Renal cortical epithelial cell (primary cell): ENCODE measurements at regions not wholly inside any gene's neighbourhood (a gene's known extent, or its start where the extent isn't known, plus 50 kb on each side); places are given as distances from the start of the nearest gene placed in this dataset.
"Not testable (repeated sequence)": the region's sequence is repeated elsewhere in the genome, so short reads cannot be mapped to it uniquely, and the experiment has no call there.

ENCODE experiments used
- DNase-seq: peaks from one replicate; pipeline ENCODE4 v3.0.0-alpha.2; 2011; ENCODE audit warnings: low read depth

DNA sequence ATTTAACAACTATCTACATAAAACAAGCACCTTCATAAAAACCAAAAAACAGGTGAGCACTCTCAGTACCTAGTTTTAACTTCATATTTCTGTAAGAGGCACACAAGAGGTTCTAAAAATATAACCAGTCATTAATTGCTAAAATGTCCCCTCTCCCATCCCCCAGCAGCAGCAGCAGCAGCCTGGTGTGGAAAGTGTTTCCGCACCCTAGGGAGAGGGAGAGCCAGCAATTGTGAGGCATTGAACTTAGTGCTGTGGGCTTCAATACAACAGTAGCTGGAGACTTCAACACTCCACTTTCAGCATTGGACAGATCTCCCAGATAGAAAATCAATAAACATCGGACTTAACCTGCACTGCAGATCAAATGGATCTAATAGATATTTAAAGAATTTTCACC is 1158.5 kb downstream of the JRKL start:
- DNase-seq = no peak

DNA sequence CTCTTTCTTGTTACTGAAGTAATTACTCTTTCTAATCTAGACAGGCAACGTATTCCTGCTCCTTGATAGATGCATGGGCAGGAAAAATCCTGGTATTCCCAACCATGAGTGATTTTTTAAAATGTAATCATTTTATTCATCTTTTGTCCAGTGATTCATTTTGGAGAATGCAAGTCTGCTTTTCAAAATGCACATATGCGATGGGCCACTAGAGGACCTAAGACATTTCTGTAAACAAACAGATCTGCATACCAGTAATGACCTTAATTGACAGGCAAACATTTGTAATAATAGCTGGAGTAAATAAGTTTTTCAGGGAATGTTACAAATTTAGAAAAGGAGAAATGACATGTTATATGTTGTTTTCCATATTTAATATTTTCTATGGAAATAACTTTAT is 1167.6 kb downstream of the JRKL start:
- no peak for DNase-seq

DNA sequence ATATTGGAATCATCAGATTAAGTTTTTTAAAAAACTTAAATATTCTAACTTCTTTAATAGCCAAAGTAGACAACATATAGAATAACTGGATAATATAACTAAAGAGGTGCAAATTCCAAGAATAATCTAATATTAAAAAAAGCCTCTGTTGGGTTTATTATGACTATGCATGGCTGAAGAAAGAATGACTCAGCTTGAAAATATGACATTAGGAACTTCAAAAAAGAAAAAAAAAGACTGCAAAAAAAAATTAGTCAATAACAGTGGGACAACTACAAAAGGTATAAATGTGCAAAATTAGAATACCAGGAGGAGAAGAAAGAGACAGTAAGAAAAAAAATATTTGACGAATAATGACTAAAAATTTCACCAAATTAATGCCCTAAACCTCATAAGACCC is 1178.0 kb downstream of the JRKL start:
- peak; percentile 6 for DNase-seq

GRCh38 chr11:97570636-97571035 is 1180.8 kb downstream of the JRKL start:
- no peak for DNase-seq

DNA sequence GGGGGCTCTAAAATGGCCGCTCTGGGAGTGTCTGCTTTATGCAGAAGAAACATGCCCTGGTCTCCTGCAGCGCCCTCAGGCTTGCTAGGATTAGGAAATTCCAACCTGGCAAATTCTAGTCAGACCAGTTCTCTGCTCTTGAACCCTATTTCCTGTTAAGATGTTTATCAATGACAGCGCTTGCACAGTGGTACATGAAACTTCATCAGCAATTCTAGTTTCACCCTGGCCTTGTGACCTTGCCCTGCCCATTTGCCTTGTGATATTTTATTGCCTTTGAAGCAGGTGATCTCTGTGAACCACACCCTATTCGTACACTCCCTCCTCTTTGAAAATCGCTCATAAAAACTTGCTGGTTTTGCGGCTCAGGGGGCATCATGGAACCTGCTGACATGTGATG is 1184.0 kb downstream of the JRKL start:
- peak; percentile 4 for DNase-seq

- peak; percentile 0 for DNase-seq
Measured at GRCh38 chr11:97574976-97575665, 1185.3 kb downstream of the JRKL start.

GRCh38 chr11:97607291-97608000 is 1217.6 kb downstream of the JRKL start:
- DNase-seq = no peak

- DNase-seq = no peak
Measured at GRCh38 chr11:97610000-97610399, 1220.2 kb downstream of the JRKL start.

DNA sequence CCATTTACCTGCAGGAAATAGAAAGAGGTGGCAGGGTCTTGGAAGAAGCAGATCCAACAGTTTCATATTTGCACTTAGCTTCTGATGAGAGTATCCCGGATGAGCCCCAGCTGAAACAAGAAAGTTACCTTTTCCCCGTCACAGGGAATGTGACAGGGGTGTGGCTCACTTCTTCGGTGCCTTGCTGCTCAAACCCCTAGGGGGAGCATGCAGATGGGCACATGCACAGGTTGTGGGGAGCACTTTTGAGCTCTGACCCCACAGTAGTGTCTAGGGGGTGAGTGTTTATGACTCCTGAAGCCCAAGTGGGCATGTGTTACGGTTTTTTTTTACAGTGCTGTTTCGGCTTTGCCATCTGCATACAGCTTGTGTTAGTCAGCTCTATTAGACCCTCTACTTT is 1221.0 kb downstream of the JRKL start:
- no peak for DNase-seq

- DNase-seq = no peak
Measured at GRCh38 chr11:97611345-97611744, 1221.5 kb downstream of the JRKL start.

- no peak for DNase-seq
Measured at GRCh38 chr11:97614606-97615005, 1224.8 kb downstream of the JRKL start.

- no peak for DNase-seq
Measured at GRCh38 chr11:97615546-97615945, 1225.7 kb downstream of the JRKL start.

DNA sequence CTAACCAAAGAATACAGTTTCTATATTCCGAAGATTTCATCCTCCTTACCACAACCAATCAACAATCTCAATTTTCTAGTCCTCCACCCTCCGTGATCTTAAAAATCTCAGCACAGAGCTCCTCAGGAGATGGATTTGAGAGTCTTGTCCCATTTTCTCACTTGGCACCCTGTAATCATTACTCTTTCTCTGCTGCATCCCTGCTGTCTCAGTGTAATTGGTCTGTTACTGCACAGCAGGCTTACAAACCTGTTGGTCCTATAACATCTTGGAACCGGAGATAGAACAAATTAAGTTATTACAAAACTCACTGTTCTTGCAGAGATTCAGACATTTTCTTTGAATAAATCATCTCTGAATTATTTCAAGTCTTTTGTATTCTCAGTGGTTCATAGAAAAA is 1227.2 kb downstream of the JRKL start:
- no peak for DNase-seq

DNA sequence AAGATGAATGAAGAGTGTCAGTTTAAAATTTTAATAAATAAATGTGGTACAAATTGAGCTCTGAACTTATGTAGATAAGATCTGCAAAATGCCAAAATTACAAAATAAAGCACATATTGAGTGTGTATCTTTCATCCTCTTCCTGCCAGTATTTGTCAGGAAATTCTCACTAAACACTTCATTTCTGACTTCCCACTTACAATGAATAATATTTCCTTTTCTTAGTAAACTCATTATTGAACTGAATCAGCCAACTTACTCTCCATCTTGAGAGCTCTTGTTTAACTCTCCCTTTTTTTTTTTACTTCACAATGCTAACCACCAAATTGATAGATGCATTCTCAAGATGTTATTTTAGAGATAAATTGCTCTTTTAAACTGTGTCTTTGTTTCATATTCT is 1230.2 kb downstream of the JRKL start:
- DNase-seq = no peak

DNA sequence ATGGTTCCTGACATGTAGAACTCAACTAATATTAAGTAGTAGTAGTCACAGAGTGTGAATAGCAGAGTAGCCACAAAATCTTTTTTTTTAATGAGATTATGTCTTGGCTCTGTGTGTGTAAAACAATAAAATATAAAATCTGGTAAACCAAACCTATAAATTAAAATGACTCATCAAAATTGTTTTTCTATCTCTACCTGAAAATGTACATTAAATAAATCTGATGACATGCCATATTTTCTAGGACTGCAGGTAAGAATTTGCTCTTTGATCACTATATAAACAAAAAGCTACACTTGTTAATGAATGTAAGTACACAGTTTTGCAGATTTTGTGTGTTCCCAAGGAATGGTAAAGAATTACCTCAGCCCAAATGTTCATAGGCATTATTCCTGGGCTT is 1231.5 kb downstream of the JRKL start:
- no peak for DNase-seq

DNA sequence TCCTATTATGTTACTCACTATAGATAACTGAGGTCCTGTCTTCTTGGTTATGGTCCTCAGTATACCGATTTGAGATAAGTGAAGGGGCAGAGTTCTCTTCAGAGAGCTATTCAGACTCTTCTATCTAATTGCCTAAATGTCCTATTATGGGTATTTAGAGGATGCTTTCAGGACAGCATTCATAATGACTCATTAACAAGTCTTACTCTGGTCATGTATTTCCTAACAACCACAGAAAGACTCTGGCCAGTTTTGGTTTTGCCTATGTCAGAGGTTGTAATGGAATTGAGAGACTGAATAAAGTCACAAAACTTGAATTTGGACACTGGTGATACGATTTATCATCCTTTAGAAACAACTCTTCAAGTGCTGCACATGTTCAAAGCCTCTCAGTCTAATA is 1233.0 kb downstream of the JRKL start:
- DNase-seq = no peak

- DNase-seq = not testable (repeated sequence)
Measured at GRCh38 chr11:97636741-97637140, 1246.9 kb downstream of the JRKL start.

- DNase-seq = no peak
Measured at GRCh38 chr11:97637701-97638100, 1247.9 kb downstream of the JRKL start.

GRCh38 chr11:97638641-97639224 is 1248.9 kb downstream of the JRKL start:
- DNase-seq = no peak

GRCh38 chr11:97641988-97642387 is 1252.2 kb downstream of the JRKL start:
- DNase-seq = no peak

DNA sequence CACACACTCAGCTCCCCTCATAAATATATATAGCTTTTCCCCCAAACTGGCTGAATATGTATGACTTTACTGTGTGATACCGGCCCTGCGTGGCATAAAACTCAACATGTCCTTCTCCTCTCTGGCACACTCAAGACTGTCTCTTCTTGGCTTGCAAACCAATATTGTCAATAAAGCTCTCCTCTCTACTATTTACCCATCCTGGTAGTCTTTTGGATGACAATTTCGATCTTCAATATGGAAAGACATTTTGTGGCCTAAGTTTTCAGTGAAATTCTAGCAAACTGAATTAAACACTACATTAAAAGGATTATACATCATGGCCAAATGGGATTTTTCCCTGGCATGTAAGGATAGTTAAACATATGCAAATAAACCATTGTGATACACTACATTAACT is 1255.9 kb downstream of the JRKL start:
- DNase-seq = no peak

GRCh38 chr11:97656356-97656755 is 1266.5 kb downstream of the JRKL start:
- DNase-seq = no peak

DNA sequence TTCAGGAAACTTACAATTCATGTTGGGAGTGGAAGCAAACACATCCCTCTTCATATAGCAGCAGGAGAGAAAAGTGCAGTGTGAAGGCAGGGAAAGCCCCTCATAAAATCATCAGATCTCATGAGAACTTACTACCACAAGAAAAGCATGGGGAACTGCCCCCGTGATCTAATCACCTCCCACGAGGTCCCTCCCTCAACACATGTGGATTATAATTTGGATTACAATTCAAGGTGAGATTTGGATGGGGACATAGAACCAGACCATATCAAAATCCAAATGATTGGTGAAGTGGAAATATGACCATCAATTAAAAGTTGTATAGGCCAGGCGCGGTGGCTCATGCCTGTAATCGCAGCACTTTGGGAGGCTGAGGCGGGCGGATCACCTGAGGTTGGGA is 1268.0 kb downstream of the JRKL start:
- no peak for DNase-seq
